GM12878 (cell line): ENCODE measurements at regions not wholly inside any gene's neighbourhood (a gene's known extent, or its start where the extent isn't known, plus 50 kb on each side); places are given as distances from the start of the nearest gene placed in this dataset.

Source experiments
- ATAC-seq: fragments of 200-7000 bp; cut with Tn5 transposase; 3 replicates; pipeline ENCODE4 v1.9.1; 2020; ENCODE audit warnings: mild to moderate bottlenecking, moderate library complexity
- BruUV-seq: library from RNA; stranded (reverse); fragments of 400-500 nt; replicated peaks from 2 replicates; lab custom pipeline; 2021; lab: Mats Ljungman, UMichigan
- CTCF ChIA-PET: fragments of 300-600 bp; sonication (Branson Sonifier 250); formaldehyde crosslinking; extraction: SDS; loops from one replicate; lab custom pipeline; 2021; ENCODE audit warnings: inconsistent platforms; lab: Yijun Ruan, JAX
- POLR2A ChIA-PET: fragments of 350-600 bp; formaldehyde crosslinking; extraction: SDS; loops from one replicate; lab custom pipeline; 2021; ENCODE audit warnings: inconsistent platforms; lab: Charles Lee
- RAD21 ChIA-PET: fragments of 300-600 bp; sonication (Branson Sonifier 250); formaldehyde crosslinking; loops from one replicate; lab custom pipeline; 2023; ENCODE audit warnings: antibody characterized with exemption; ENCODE audit not compliant: unreplicated experiment; lab: Charles Lee
- SMC1A ChIA-PET: fragments of 300-600 bp; sonication (Branson Sonifier 250); formaldehyde crosslinking; loops from one replicate; lab custom pipeline; 2023; ENCODE audit not compliant: unreplicated experiment, uncharacterized antibody; lab: Charles Lee
- DNase-seq: peaks from one replicate; pipeline ENCODE4 v3.0.0-alpha.2; 2011; ENCODE audit warnings: low read depth, low spot score
- FAIRE-seq: peaks from 3 replicates; lab custom pipeline; 2011; peaks lifted over from hg19 to GRCh38; lab: Jason Lieb, UNC
- H2AFZ ChIP-seq: 2 replicates; pipeline ENCODE4 v1.6.0; 2011; ENCODE audit warnings: low read depth, low read length, control low read depth; ENCODE audit not compliant: control insufficient read depth
- H3K27ac ChIP-seq: 2 replicates; pipeline ENCODE4 v1.5.1; 2011; ENCODE audit warnings: control low read depth; ENCODE audit not compliant: control insufficient read depth, insufficient read depth
- H3K27me3 ChIP-seq, 2 experiments: replicated peaks in 1 of 2; 2 replicates each; pipeline versions ENCODE4 v1.6.0 to v1.6.1; 2011; ENCODE audit warnings: low read length in 1 of 2; ENCODE audit not compliant: control insufficient read depth in 2 of 2, insufficient read depth in 2 of 2
- H3K36me3 ChIP-seq, 2 experiments: 2 replicates each; pipeline ENCODE4 v1.5.1; 2011; ENCODE audit warnings: low read length in 1 of 2; ENCODE audit not compliant: control insufficient read depth in 2 of 2, insufficient read depth in 2 of 2
- H3K4me1 ChIP-seq: 2 replicates; pipeline ENCODE4 v1.6.1; 2011; ENCODE audit warnings: mild to moderate bottlenecking, low read length, moderate library complexity, mixed read lengths; ENCODE audit not compliant: control insufficient read depth, insufficient read depth
- H3K4me2 ChIP-seq: 2 replicates; pipeline ENCODE4 v1.6.0; 2011; ENCODE audit warnings: control low read depth; ENCODE audit not compliant: control insufficient read depth, insufficient read depth
- H3K4me3 ChIP-seq: fragments of 200-600 bp; sonication (generic); 2 replicates; pipeline ENCODE4 v1.5.1; 2016
- H3K79me2 ChIP-seq: 2 replicates; pipeline ENCODE4 v1.6.0; 2011; ENCODE audit warnings: low read length; ENCODE audit not compliant: control insufficient read depth, insufficient read depth
- H3K9ac ChIP-seq: 2 replicates; pipeline ENCODE4 v1.8.0; 2011; ENCODE audit warnings: low read length, control low read depth, mixed read lengths; ENCODE audit not compliant: control insufficient read depth, insufficient read depth
- H3K9me3 ChIP-seq: replicated peaks from 3 replicates; pipeline ENCODE4 v1.5.1; 2011; ENCODE audit warnings: mild to moderate bottlenecking, low read length; ENCODE audit not compliant: control insufficient read depth, insufficient read depth
- H4K20me1 ChIP-seq: 2 replicates; pipeline ENCODE4 v1.6.0; 2011; ENCODE audit not compliant: control insufficient read depth, insufficient read depth
- EZH2 ChIP-seq: IDR thresholded peaks from 2 replicates; pipeline ENCODE4 v1.6.1; 2012; ENCODE audit warnings: low read depth, mild to moderate bottlenecking, control low read depth, inconsistent platforms, low read length, borderline replicate concordance; ENCODE audit not compliant: control insufficient read depth
- GABPA ChIP-seq: IDR thresholded peaks from 2 replicates; pipeline ENCODE4 v1.6.1; 2014; ENCODE audit warnings: antibody characterized with exemption, low read depth, mild to moderate bottlenecking, inconsistent platforms
- IRF4 ChIP-seq: IDR thresholded peaks from 2 replicates; pipeline ENCODE4 v1.6.1; 2011; ENCODE audit warnings: low read depth, low read length
- JUNB ChIP-seq: IDR thresholded peaks from 2 replicates; pipeline ENCODE4 v1.6.1; 2016; ENCODE audit warnings: antibody characterized with exemption, mild to moderate bottlenecking
- MEF2B ChIP-seq: fragments of 450-650 bp; IDR thresholded peaks from 2 replicates; pipeline ENCODE4 v1.6.1; 2018; ENCODE audit warnings: mild to moderate bottlenecking, moderate library complexity; ENCODE audit not compliant: partially characterized antibody, poor library complexity, severe bottlenecking
- MTA3 ChIP-seq: IDR thresholded peaks from 2 replicates; pipeline ENCODE4 v1.6.1; 2012; ENCODE audit warnings: low read length, inconsistent platforms, borderline replicate concordance
- PAX5 ChIP-seq: IDR thresholded peaks from 2 replicates; pipeline ENCODE4 v1.6.1; 2011; ENCODE audit warnings: low read depth, low read length, borderline replicate concordance
- REST ChIP-seq: IDR thresholded peaks from 2 replicates; pipeline ENCODE4 v1.6.1; 2012; ENCODE audit warnings: mild to moderate bottlenecking, low read depth, low read length
- SUZ12 ChIP-seq: fragments of 200-600 bp; sonication (generic); IDR thresholded peaks from one replicate; pipeline ENCODE4 v1.6.1; 2018; ENCODE audit warnings: antibody characterized with exemption, mild to moderate bottlenecking; ENCODE audit not compliant: unreplicated experiment
- USF1 ChIP-seq: IDR thresholded peaks from 2 replicates; pipeline ENCODE4 v1.6.1; 2011; ENCODE audit warnings: borderline replicate concordance, low read depth, mild to moderate bottlenecking, moderate library complexity, mixed read lengths, low read length; ENCODE audit not compliant: insufficient read depth; ENCODE audit errors: extremely low read length
- WRNIP1 ChIP-seq: IDR thresholded peaks from 2 replicates; pipeline ENCODE4 v1.6.1; 2011; ENCODE audit warnings: low read depth, low read length, improper control_type of control experiment, borderline replicate concordance
- ZNF384 ChIP-seq: IDR thresholded peaks from 2 replicates; pipeline ENCODE4 v1.6.1; 2012; ENCODE audit warnings: low read depth, mild to moderate bottlenecking, low read length, improper control_type of control experiment, borderline replicate concordance
- WGBS: methylation state at CpG from one replicate; pipeline ENCODE4 v1.1.6; 2016; ENCODE audit warnings: low lambda C conversion rate; ENCODE audit not compliant: insufficient replicate concordance, insufficient coverage; ENCODE audit errors: missing lambda C conversion rate; 5-methylcytosine and 5-hydroxymethylcytosine counted together
- in situ Hi-C: fragments of 300-500 bp; cut with MboI; formaldehyde crosslinking; loops from 9 replicates; pipeline ENCODE4 v1.14.3; 2018; ENCODE audit warnings: mixed read lengths
- intact Hi-C: fragments of 100-400 bp; cut with micrococcal nuclease; formaldehyde crosslinking; loops from one replicate; pipeline ENCODE4 v1.14.2; 2022; ENCODE audit not compliant: unreplicated experiment
- TF ChIP-seq, protein P1 (sequence below): fragments of 450-650 bp; IDR thresholded peaks from 2 replicates; pipeline ENCODE4 v1.6.1; 2014; ENCODE audit warnings: mild to moderate bottlenecking
- TF ChIP-seq, protein P2 (sequence below): fragments of 450-650 bp; IDR thresholded peaks from 2 replicates; pipeline ENCODE4 v1.6.1; 2017; ENCODE audit warnings: mild to moderate bottlenecking, moderate library complexity

DNA sequence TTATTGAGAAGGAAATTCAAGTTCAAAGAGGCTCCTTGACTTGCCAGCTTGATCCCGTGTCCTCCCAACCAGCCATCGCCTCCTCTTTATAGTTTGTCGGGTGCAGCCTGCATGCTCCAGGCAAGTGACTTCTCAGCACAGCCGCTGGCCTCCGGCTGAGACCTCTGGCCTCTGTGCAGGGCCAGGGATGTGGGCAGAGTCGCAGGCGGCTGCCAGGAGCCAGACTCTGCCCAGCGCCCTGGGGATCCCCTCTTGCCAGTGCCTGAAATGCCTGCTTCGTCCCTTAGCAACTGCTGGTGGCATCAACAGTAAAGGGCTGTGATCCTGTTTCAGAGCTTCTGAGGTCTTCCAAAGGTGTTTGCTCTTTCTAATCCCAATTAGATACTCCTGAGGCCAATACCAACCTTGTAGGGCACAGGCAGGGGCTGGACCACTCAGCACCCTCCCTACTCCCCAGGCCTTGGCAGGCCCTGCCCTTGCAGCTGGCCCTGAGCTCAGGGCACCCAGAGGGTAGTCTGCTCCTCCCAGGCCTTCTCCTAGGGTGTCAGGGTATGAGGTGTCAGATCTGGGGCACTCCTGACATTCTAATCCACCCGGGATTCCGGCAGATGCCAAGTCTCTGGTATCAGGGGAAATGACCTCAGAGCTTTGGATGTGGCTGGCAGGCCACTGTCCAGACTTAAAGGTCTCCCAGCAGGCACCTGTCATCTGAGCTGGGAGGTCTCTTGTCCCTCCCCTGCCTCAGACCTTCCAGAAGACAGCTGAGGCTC is 68.0 kb upstream of the SIAH1 start:
- POLR2A ChIA-PET, result no interaction called here
- intact Hi-C loops, result no loop called here
- TF ChIP-seq, protein P1, sequence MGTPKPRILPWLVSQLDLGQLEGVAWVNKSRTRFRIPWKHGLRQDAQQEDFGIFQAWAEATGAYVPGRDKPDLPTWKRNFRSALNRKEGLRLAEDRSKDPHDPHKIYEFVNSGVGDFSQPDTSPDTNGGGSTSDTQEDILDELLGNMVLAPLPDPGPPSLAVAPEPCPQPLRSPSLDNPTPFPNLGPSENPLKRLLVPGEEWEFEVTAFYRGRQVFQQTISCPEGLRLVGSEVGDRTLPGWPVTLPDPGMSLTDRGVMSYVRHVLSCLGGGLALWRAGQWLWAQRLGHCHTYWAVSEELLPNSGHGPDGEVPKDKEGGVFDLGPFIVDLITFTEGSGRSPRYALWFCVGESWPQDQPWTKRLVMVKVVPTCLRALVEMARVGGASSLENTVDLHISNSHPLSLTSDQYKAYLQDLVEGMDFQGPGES, result no peak
- no peak for TF ChIP-seq USF1
- no peak for TF ChIP-seq PAX5
- no peak for TF ChIP-seq REST
- no peak for TF ChIP-seq SUZ12
- no peak for TF ChIP-seq MEF2B
- TF ChIP-seq GABPA, result no peak
- no peak for TF ChIP-seq EZH2
- no peak for TF ChIP-seq ZNF384
- TF ChIP-seq, protein P2, sequence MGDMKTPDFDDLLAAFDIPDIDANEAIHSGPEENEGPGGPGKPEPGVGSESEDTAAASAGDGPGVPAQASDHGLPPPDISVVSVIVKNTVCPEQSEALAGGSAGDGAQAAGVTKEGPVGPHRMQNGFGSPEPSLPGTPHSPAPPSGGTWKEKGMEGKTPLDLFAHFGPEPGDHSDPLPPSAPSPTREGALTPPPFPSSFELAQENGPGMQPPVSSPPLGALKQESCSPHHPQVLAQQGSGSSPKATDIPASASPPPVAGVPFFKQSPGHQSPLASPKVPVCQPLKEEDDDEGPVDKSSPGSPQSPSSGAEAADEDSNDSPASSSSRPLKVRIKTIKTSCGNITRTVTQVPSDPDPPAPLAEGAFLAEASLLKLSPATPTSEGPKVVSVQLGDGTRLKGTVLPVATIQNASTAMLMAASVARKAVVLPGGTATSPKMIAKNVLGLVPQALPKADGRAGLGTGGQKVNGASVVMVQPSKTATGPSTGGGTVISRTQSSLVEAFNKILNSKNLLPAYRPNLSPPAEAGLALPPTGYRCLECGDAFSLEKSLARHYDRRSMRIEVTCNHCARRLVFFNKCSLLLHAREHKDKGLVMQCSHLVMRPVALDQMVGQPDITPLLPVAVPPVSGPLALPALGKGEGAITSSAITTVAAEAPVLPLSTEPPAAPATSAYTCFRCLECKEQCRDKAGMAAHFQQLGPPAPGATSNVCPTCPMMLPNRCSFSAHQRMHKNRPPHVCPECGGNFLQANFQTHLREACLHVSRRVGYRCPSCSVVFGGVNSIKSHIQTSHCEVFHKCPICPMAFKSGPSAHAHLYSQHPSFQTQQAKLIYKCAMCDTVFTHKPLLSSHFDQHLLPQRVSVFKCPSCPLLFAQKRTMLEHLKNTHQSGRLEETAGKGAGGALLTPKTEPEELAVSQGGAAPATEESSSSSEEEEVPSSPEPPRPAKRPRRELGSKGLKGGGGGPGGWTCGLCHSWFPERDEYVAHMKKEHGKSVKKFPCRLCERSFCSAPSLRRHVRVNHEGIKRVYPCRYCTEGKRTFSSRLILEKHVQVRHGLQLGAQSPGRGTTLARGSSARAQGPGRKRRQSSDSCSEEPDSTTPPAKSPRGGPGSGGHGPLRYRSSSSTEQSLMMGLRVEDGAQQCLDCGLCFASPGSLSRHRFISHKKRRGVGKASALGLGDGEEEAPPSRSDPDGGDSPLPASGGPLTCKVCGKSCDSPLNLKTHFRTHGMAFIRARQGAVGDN, result no peak
- no peak for TF ChIP-seq MTA3
- no peak for TF ChIP-seq WRNIP1
- TF ChIP-seq IRF4, result no peak
- TF ChIP-seq JUNB, result no peak

More for the DNA sequence above, 68.0 kb upstream of the SIAH1 start:
- no peak overlapping the region for H3K4me2 ChIP-seq
- FAIRE-seq (no peak), ATAC-seq (no peak), DNase-seq (no peak)
- no peak overlapping the region for H2AFZ ChIP-seq
- peaks cover 18% of the 10 kb centered on the region for H3K4me1 ChIP-seq
- no TSS peak for BruUV-seq
- SMC1A ChIA-PET, result interaction anchor here (1.0 to 1.1 kb wide), 3 partner anchors 13 to 170 kb away, joined by 3 read pairs; no protein-coding TSS in a partner anchor
- RAD21 ChIA-PET, result interaction anchor here (0.6 to 1.7 kb wide), 2 partner anchors 45 to 177 kb away, joined by 4 read pairs; no protein-coding TSS in a partner anchor
- no peak overlapping the region for H3K27ac ChIP-seq
- in situ Hi-C loops, result no loop called here
- H3K9me3 ChIP-seq, result no peaks in the 10 kb centered on the region
- CTCF ChIA-PET, result no interaction called here
- WGBS, result 95% methylated on average over 11 of the region's 11 CpGs
- H3K27me3 ChIP-seq, result no peaks in the 10 kb centered on the region
- H3K36me3 ChIP-seq, result no peaks in the 10 kb centered on the region
- H3K4me3 ChIP-seq, result no peak overlapping the region
- no peak overlapping the region for H3K9ac ChIP-seq
- no peaks in the 10 kb centered on the region for H3K79me2 ChIP-seq
- H4K20me1 ChIP-seq, result no peaks in the 10 kb centered on the region
